Prostate gland (tissue), 2 donors: ENCODE measurements at regions not wholly inside any gene's neighbourhood (a gene's known extent, or its start where the extent isn't known, plus 50 kb on each side); places are given as distances from the start of the nearest gene placed in this dataset.

Experiments
- CTCF ChIP-seq, 4 experiments: fragments of 200-600 bp in 2 of 4; fragments of 450-650 bp in 2 of 4; sonication (generic) in 2 of 4; IDR thresholded peaks; 1 replicate in 3 of 4; 2 replicates in 1 of 4; pipeline ENCODE4 v1.5.1; 2016 to 2019; ENCODE audit warnings: antibody characterized with exemption in 4 of 4, mild to moderate bottlenecking in 2 of 4, moderate library complexity in 2 of 4
- POLR2A ChIP-seq: fragments of 450-650 bp; IDR thresholded peaks from one replicate; pipeline ENCODE4 v1.6.1; 2016; ENCODE audit warnings: antibody characterized with exemption, mild to moderate bottlenecking
- POLR2AphosphoS5 ChIP-seq: sonication (generic); formaldehyde crosslinking; IDR thresholded peaks from one replicate; pipeline ENCODE4 v1.6.1; 2017; ENCODE audit warnings: antibody characterized with exemption

GRCh38 chr2:145351864-145352425 lies 832.0 kb upstream of the ZEB2 start:
- no peak for TF ChIP-seq POLR2AphosphoS5
- no peak for TF ChIP-seq CTCF (IDR thresholded peaks at IDR 0.05)
- no peak for TF ChIP-seq POLR2A
